22Rv1 (cell line): ENCODE measurements at regions not wholly inside any gene's neighbourhood (a gene's known extent, or its start where the extent isn't known, plus 50 kb on each side); places are given as distances from the start of the nearest gene placed in this dataset.

ENCODE experiments used
- ZFX ChIP-seq: fragments of 450-650 bp; IDR thresholded peaks from 2 replicates; pipeline ENCODE4 v1.6.1; 2017; ENCODE audit warnings: antibody characterized with exemption, borderline replicate concordance
- TF ChIP-seq, protein P1 (sequence below): fragments of 450-650 bp; IDR thresholded peaks from 2 replicates; pipeline ENCODE4 v1.5.1; 2017; ENCODE audit warnings: mild to moderate bottlenecking

DNA sequence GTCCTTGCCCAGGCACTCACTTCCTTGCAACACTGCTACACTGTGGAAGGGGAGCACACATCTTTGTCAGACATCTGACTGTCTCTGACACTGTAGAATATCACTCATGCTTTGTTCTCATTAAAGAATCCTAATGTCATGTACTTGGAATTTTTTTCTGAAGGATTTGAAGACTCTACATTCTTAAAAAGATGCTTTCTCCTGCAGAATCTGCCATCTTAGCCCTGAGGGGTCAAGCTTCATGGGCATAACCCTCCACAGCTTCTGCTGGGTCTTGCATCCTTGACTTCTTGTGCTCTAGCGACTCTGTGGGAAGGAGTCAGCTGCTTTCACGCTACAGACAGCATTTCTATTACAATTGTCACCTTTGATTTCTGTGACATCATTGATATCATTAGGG is 417.2 kb downstream of the QKI start:
- TF ChIP-seq, protein P1, sequence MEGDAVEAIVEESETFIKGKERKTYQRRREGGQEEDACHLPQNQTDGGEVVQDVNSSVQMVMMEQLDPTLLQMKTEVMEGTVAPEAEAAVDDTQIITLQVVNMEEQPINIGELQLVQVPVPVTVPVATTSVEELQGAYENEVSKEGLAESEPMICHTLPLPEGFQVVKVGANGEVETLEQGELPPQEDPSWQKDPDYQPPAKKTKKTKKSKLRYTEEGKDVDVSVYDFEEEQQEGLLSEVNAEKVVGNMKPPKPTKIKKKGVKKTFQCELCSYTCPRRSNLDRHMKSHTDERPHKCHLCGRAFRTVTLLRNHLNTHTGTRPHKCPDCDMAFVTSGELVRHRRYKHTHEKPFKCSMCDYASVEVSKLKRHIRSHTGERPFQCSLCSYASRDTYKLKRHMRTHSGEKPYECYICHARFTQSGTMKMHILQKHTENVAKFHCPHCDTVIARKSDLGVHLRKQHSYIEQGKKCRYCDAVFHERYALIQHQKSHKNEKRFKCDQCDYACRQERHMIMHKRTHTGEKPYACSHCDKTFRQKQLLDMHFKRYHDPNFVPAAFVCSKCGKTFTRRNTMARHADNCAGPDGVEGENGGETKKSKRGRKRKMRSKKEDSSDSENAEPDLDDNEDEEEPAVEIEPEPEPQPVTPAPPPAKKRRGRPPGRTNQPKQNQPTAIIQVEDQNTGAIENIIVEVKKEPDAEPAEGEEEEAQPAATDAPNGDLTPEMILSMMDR = no peak
- no peak for TF ChIP-seq ZFX
